A549 (cell line): ENCODE measurements at regions not wholly inside any gene's neighbourhood (a gene's known extent, or its start where the extent isn't known, plus 50 kb on each side); places are given as distances from the start of the nearest gene placed in this dataset.

ENCODE experiments used
- ATAC-seq, 2 experiments: fragments of 200-7000 bp in 1 of 2; fragments of >200 bp in 1 of 2; cut with Nextera tagmentation in 1 of 2; cut with Tn5 transposase in 1 of 2; 3 replicates each; pipeline versions ENCODE4 v1.8.0 to v1.9.1; 2018 to 2020; ENCODE audit warnings: mild to moderate bottlenecking in 1 of 2, moderate library complexity in 1 of 2
- CTCF ChIA-PET: fragments of 300-600 bp; sonication (Branson Sonifier 250); formaldehyde crosslinking; extraction: SDS; loops from one replicate; lab custom pipeline; 2021; ENCODE audit warnings: antibody characterized with exemption, inconsistent platforms; lab: Yijun Ruan, JAX
- POLR2A ChIA-PET: fragments of 350-600 bp; formaldehyde crosslinking; extraction: SDS; loops from one replicate; lab custom pipeline; 2021; ENCODE audit warnings: antibody characterized with exemption, inconsistent platforms; lab: Yijun Ruan, JAX
- DNase-seq, 2 experiments: peaks; one replicate each; pipeline versions ENCODE4 v3.0.0 to v3.0.0-alpha.2; 2011 to 2016; ENCODE audit warnings: low read depth in 1 of 2, low spot score in 1 of 2
- FAIRE-seq: peaks from 2 replicates; lab custom pipeline; 2011; peaks lifted over from hg19 to GRCh38; lab: Jason Lieb, UNC
- H3K27ac ChIP-seq, 2 experiments: fragments of >200 bp; sonication (Bioruptor Twin); formaldehyde crosslinking; 3 replicates each; pipeline ENCODE4 v1.5.1; 2016 to 2017
- H3K4me1 ChIP-seq: fragments of >200 bp; sonication (Bioruptor Twin); formaldehyde crosslinking; 3 replicates; pipeline ENCODE4 v1.6.1; 2016
- H3K4me2 ChIP-seq: fragments of >200 bp; sonication (Bioruptor Twin); formaldehyde crosslinking; 3 replicates; pipeline ENCODE4 v1.6.1; 2016
- H3K4me3 ChIP-seq: fragments of >200 bp; sonication (Bioruptor Twin); formaldehyde crosslinking; 3 replicates; pipeline ENCODE4 v1.5.1; 2016
- H3K9me3 ChIP-seq: fragments of >200 bp; sonication (Bioruptor Twin); formaldehyde crosslinking; 3 replicates; pipeline ENCODE4 v1.6.1; 2016
- BCL3 ChIP-seq: fragments of >200 bp; sonication (Bioruptor Twin); formaldehyde crosslinking; IDR thresholded peaks from 3 replicates; pipeline ENCODE4 v1.6.1; 2016
- BHLHE40 ChIP-seq: IDR thresholded peaks from 2 replicates; pipeline ENCODE4 v1.6.1; 2012; ENCODE audit warnings: low read depth, low read length, inconsistent platforms
- CBX2 ChIP-seq: fragments of 200-600 bp; sonication (generic); IDR thresholded peaks from 2 replicates; pipeline ENCODE4 v1.6.1; 2016; ENCODE audit warnings: low read depth, mild to moderate bottlenecking, borderline replicate concordance
- CBX8 ChIP-seq: fragments of 200-600 bp; sonication (generic); IDR thresholded peaks from 2 replicates; pipeline ENCODE4 v1.6.1; 2016
- CEBPB ChIP-seq, 2 experiments: fragments of >200 bp in 1 of 2; sonication (Bioruptor Twin) in 1 of 2; formaldehyde crosslinking in 1 of 2; IDR thresholded peaks; 2 replicates each; pipeline ENCODE4 v1.6.1; 2012 to 2016
- CHD4 ChIP-seq: fragments of 200-600 bp; sonication (generic); IDR thresholded peaks from 2 replicates; pipeline ENCODE4 v1.6.1; 2016; ENCODE audit warnings: antibody characterized with exemption, mild to moderate bottlenecking, borderline replicate concordance
- CTCF ChIP-seq: fragments of >200 bp; sonication (Bioruptor Twin); formaldehyde crosslinking; IDR thresholded peaks from 3 replicates; pipeline ENCODE4 v1.5.1; 2016
- E2F6 ChIP-seq: IDR thresholded peaks from 2 replicates; pipeline ENCODE4 v1.6.1; 2012; ENCODE audit warnings: low read depth, borderline replicate concordance
- EHMT2 ChIP-seq: fragments of 200-600 bp; sonication (generic); IDR thresholded peaks from 2 replicates; pipeline ENCODE4 v1.6.1; 2016; ENCODE audit warnings: antibody characterized with exemption, low read depth, mild to moderate bottlenecking, moderate library complexity
- FOXS1 ChIP-seq: fragments of 250-450 bp; sonication (Bioruptor Pico); IDR thresholded peaks from 2 replicates; pipeline ENCODE4 v1.5.0; 2020; ENCODE audit warnings: mild to moderate bottlenecking, moderate library complexity
- GATA3 ChIP-seq: IDR thresholded peaks from 2 replicates; pipeline ENCODE4 v1.6.1; 2012; ENCODE audit warnings: borderline replicate concordance
- JUNB ChIP-seq: fragments of >200 bp; sonication (Bioruptor Twin); formaldehyde crosslinking; IDR thresholded peaks from 2 replicates; pipeline ENCODE4 v1.6.1; 2016
- NFE2L2 ChIP-seq: fragments of 150-350 bp; conservative IDR thresholded peaks from 2 replicates; pipeline ENCODE4 v1.6.1; 2014; ENCODE audit warnings: low read length
- PBX3 ChIP-seq: IDR thresholded peaks from 2 replicates; pipeline ENCODE4 v1.6.1; 2012
- POLR2AphosphoS2 ChIP-seq: conservative IDR thresholded peaks from 2 replicates; pipeline ENCODE4 v1.6.1; 2012; ENCODE audit warnings: low read length, improper control_type of control experiment, inconsistent platforms
- RAD21 ChIP-seq, 2 experiments: fragments of >200 bp in 1 of 2; sonication (Bioruptor Twin) in 1 of 2; formaldehyde crosslinking in 1 of 2; IDR thresholded peaks in 1 of 2; conservative IDR thresholded peaks in 1 of 2; 2 replicates in 1 of 2; 3 replicates in 1 of 2; pipeline ENCODE4 v1.6.1; 2012 to 2018; ENCODE audit warnings: inconsistent platforms in 1 of 2
- RARB ChIP-seq: fragments of 250-450 bp; sonication (Bioruptor Pico); IDR thresholded peaks from 2 replicates; pipeline ENCODE4 v1.8.0; 2021; ENCODE audit warnings: mild to moderate bottlenecking, moderate library complexity
- RFX5 ChIP-seq: fragments of 450-650 bp; IDR thresholded peaks from 2 replicates; pipeline ENCODE4 v1.7.1; 2014; ENCODE audit warnings: antibody characterized with exemption, mild to moderate bottlenecking, moderate library complexity
- SMC3 ChIP-seq: fragments of >200 bp; sonication (Bioruptor Twin); formaldehyde crosslinking; IDR thresholded peaks from 3 replicates; pipeline ENCODE4 v1.6.1; 2018; ENCODE audit warnings: inconsistent platforms
- TP53 ChIP-seq: fragments of 250-450 bp; sonication (Bioruptor Pico); IDR thresholded peaks from 2 replicates; pipeline ENCODE4 v1.5.0; 2021; ENCODE audit warnings: mild to moderate bottlenecking, moderate library complexity
- ZFP36 ChIP-seq: fragments of 450-650 bp; IDR thresholded peaks from 2 replicates; pipeline ENCODE4 v1.6.1; 2014; ENCODE audit warnings: borderline replicate concordance; ENCODE audit not compliant: partially characterized antibody
- WGBS: methylation state at CpG from one replicate; pipeline ENCODE4 v1.1.6; 2017; ENCODE audit errors: missing lambda C conversion rate; 5-methylcytosine and 5-hydroxymethylcytosine counted together

GRCh38 chrX:136954930-136955329 is 74.4 kb upstream of the RBMX start:
- WGBS, result 4% methylated on average over 4 of the region's 4 CpGs
- Histone ChIP-seq H3K27ac (no peak overlapping the region), H3K9me3 (no peaks in the 10 kb centered on the region), H3K4me1 (no peaks in the 10 kb centered on the region)
- FAIRE-seq (peak; percentile 7), DNase-seq (peak in 1 of 2 experiments; percentile 42)
- POLR2A ChIA-PET, result no interaction called here
- CTCF ChIA-PET, result interaction anchor here (0.6 to 1.6 kb wide), 9 partner anchors 10 to 833 kb away, joined by 3 to 9 read pairs (median 4); no protein-coding TSS in a partner anchor
- TF ChIP-seq RFX5 (no peak), RAD21 (conservative IDR thresholded peaks at IDR 0.05 in 1 of 2, IDR thresholded peaks at IDR 0.05 in 1 of 2) (peak; percentile 48), POLR2AphosphoS2 (no peak), GATA3 (no peak), CTCF (peak; percentile 52), BHLHE40 (no peak), JUNB (no peak), CBX8 (no peak), TP53 (CRISPR knock-in tag) (no peak), EHMT2 (no peak), BCL3 (no peak), FOXS1 (no peak), PBX3 (no peak), SMC3 (peak; percentile 42; the same call in 2 of the 3 replicates), CEBPB (IDR thresholded peaks at IDR 0.05) (no peak), E2F6 (no peak), ZFP36 (no peak)
- TF ChIP-seq, all 56 proteins: peak for 3
- Histone ChIP-seq H3K4me2 (no peak overlapping the region), H3K4me3 (no peak overlapping the region)
- peak; percentile 43 to 81; a peak in 4 of 6 replicates for ATAC-seq

GRCh38 chrX:136953867-136954787 is 73.6 kb upstream of the RBMX start:
- peak overlapping the region; percentile 51; the same call in 2 of the 3 replicates for H3K4me2 ChIP-seq
- FAIRE-seq, result no peak
- DNase-seq, result peak; percentile 15 to 79
- CTCF ChIA-PET, result interaction anchor here (0.6 to 1.6 kb wide), 10 partner anchors 11 to 833 kb away, joined by 3 to 9 read pairs (median 4); no protein-coding TSS in a partner anchor
- no peak overlapping the region for H3K27ac ChIP-seq
- H3K4me3 ChIP-seq, result no peak overlapping the region
- WGBS, result 52% methylated on average over 26 of the region's 26 CpGs
- POLR2A ChIA-PET, result no interaction called here
- H3K4me1 ChIP-seq, result no peaks in the 10 kb centered on the region
- TF ChIP-seq CTCF (peak; percentile 58), CBX2 (no peak), NFE2L2 (no peak), CHD4 (no peak), RAD21 (conservative IDR thresholded peaks at IDR 0.05 in 1 of 2, IDR thresholded peaks at IDR 0.05 in 1 of 2) (peak; percentile 40 to 53; a peak in 4 of 5 replicates), RARB (CRISPR knock-in tag) (no peak)
- no peaks in the 10 kb centered on the region for H3K9me3 ChIP-seq
- ATAC-seq, result peak; percentile 95 to 99
